ENCODE measurements at regions not wholly inside any gene's neighbourhood (a gene's known extent, or its start where the extent isn't known, plus 50 kb on each side); places are given as distances from the start of the nearest gene placed in this dataset.

GRCh38 chr5:145204743-145205142, 630.4 kb downstream of the PRELID2 start:
- DNase-seq (ENCODE audit: extremely low read depth, low read depth): no peak
- TF ChIP-seq CTCF (IDR thresholded peaks at IDR 0.05; ENCODE audit: low read depth, low read length): no peak

GRCh38 chr5:145203193-145203592, 631.9 kb downstream of the PRELID2 start:
- DNase-seq (ENCODE audit: extremely low read depth, low read depth): no peak
- no peak for TF ChIP-seq CTCF (IDR thresholded peaks at IDR 0.05; ENCODE audit: low read depth, low read length)

- no peak for TF ChIP-seq CTCF (IDR thresholded peaks at IDR 0.05; ENCODE audit: low read depth, low read length)
- DNase-seq (ENCODE audit: extremely low read depth, low read depth): no peak
These were observed 636.4 kb downstream of the PRELID2 start for GRCh38 chr5:145198525-145199260.

GRCh38 chr5:145189746-145190145, 645.4 kb downstream of the PRELID2 start:
- no peak for DNase-seq (ENCODE audit: extremely low read depth, low read depth)
- no peak for TF ChIP-seq CTCF (IDR thresholded peaks at IDR 0.05; ENCODE audit: low read depth, low read length)

- DNase-seq (ENCODE audit: extremely low read depth, low read depth): no peak
- no peak for TF ChIP-seq CTCF (IDR thresholded peaks at IDR 0.05; ENCODE audit: low read depth, low read length)
These were observed 654.8 kb downstream of the PRELID2 start for GRCh38 chr5:145180371-145180770.

- TF ChIP-seq CTCF (IDR thresholded peaks at IDR 0.05; ENCODE audit: low read depth, low read length): no peak
- DNase-seq (ENCODE audit: extremely low read depth, low read depth): no peak
These were observed 656.3 kb downstream of the PRELID2 start for GRCh38 chr5:145178641-145179523.

- DNase-seq (ENCODE audit: extremely low read depth, low read depth): no peak
- no peak for TF ChIP-seq CTCF (IDR thresholded peaks at IDR 0.05; ENCODE audit: low read depth, low read length)
These were observed 659.1 kb downstream of the PRELID2 start for GRCh38 chr5:145176041-145176440.

Data from AG09319 (cell line).